PC-3 (cell line): ENCODE measurements at regions not wholly inside any gene's neighbourhood (a gene's known extent, or its start where the extent isn't known, plus 50 kb on each side); places are given as distances from the start of the nearest gene placed in this dataset.

ENCODE experiments used
- ATAC-seq: fragments of 200-7000 bp; cut with Tn5 transposase; 2 replicates; pipeline ENCODE4 v1.9.1; 2020; ENCODE audit warnings: mild to moderate bottlenecking, moderate library complexity
- BruUV-seq: library from RNA; stranded (reverse); fragments of 400-500 nt; replicated peaks from 2 replicates; lab custom pipeline; 2021; lab: Mats Ljungman, UMichigan
- CTCF ChIA-PET: fragments of 300-600 bp; sonication (Branson Sonifier 250); formaldehyde crosslinking; loops from one replicate; lab custom pipeline; 2022; ENCODE audit warnings: antibody characterized with exemption; lab: Charles Lee
- POLR2A ChIA-PET: fragments of 300-600 bp; sonication (Branson Sonifier 250); formaldehyde crosslinking; loops from one replicate; lab custom pipeline; 2022; ENCODE audit warnings: antibody characterized with exemption; ENCODE audit not compliant: unreplicated experiment; lab: Charles Lee
- DNase-seq: peaks from one replicate; pipeline ENCODE4 v3.0.0-alpha.2; 2015
- H2AFZ ChIP-seq: fragments of 300-600 bp; sonication (generic); 2 replicates; pipeline ENCODE4 v1.6.0; 2016; ENCODE audit warnings: antibody characterized with exemption, low read length
- H3F3A ChIP-seq: fragments of 300-600 bp; sonication (generic); one replicate; pipeline ENCODE4 v1.6.0; 2017; ENCODE audit warnings: antibody characterized with exemption, low read length, control low read depth, mild to moderate bottlenecking; ENCODE audit not compliant: unreplicated experiment
- H3K27ac ChIP-seq: fragments of 300-600 bp; sonication (generic); 2 replicates; pipeline ENCODE4 v1.5.1; 2016; ENCODE audit warnings: mild to moderate bottlenecking, low read length
- H3K27me3 ChIP-seq: fragments of 300-600 bp; sonication (generic); 2 replicates; pipeline ENCODE4 v1.6.1; 2016; ENCODE audit warnings: low read length, mixed read lengths
- H3K36me3 ChIP-seq: fragments of 300-600 bp; sonication (generic); 2 replicates; pipeline ENCODE4 v1.6.1; 2016; ENCODE audit warnings: low read depth, mixed run types, low read length, mixed read lengths
- H3K4me1 ChIP-seq: fragments of 300-600 bp; sonication (generic); 2 replicates; pipeline ENCODE4 v1.5.1; 2016; ENCODE audit warnings: low read length; ENCODE audit not compliant: insufficient read depth
- H3K4me2 ChIP-seq: fragments of 300-600 bp; sonication (generic); 2 replicates; pipeline ENCODE4 v1.6.0; 2016; ENCODE audit warnings: low read length
- H3K4me3 ChIP-seq: fragments of 300-600 bp; sonication (generic); 2 replicates; pipeline ENCODE4 v1.5.1; 2016; ENCODE audit warnings: mild to moderate bottlenecking, low read length, mixed read lengths
- H3K79me2 ChIP-seq: fragments of 300-600 bp; sonication (generic); 2 replicates; pipeline ENCODE4 v1.6.1; 2017; ENCODE audit warnings: low read length, mixed read lengths
- H3K9ac ChIP-seq: fragments of 300-600 bp; sonication (generic); 2 replicates; pipeline ENCODE4 v1.6.0; 2016; ENCODE audit warnings: mild to moderate bottlenecking, low read length
- H3K9me2 ChIP-seq: fragments of 300-600 bp; sonication (generic); replicated peaks from 2 replicates; pipeline ENCODE4 v1.6.1; 2016; ENCODE audit warnings: mixed run types, low read length, mixed read lengths
- H3K9me3 ChIP-seq: fragments of 300-600 bp; sonication (generic); 2 replicates; pipeline ENCODE4 v1.6.1; 2016; ENCODE audit warnings: low read length, mixed read lengths
- H4K20me1 ChIP-seq: fragments of 300-600 bp; sonication (generic); 2 replicates; pipeline ENCODE4 v1.6.1; 2016; ENCODE audit warnings: low read length, mixed read lengths
- CTCF ChIP-seq: fragments of 300-600 bp; sonication (generic); conservative IDR thresholded peaks from 2 replicates; pipeline ENCODE4 v1.5.1; 2017; ENCODE audit warnings: antibody characterized with exemption, low read depth, mild to moderate bottlenecking, low read length
- EZH2 ChIP-seq: fragments of 300-600 bp; sonication (generic); IDR thresholded peaks from one replicate; pipeline ENCODE4 v1.6.1; 2017; ENCODE audit warnings: antibody characterized with exemption, mild to moderate bottlenecking, low read length; ENCODE audit not compliant: unreplicated experiment
- EZH2phosphoT487 ChIP-seq: fragments of 300-600 bp; sonication (generic); IDR thresholded peaks from 2 replicates; pipeline ENCODE4 v1.6.1; 2018; ENCODE audit warnings: mild to moderate bottlenecking, antibody characterized with exemption, low read length, borderline replicate concordance
- intact Hi-C: fragments of 100-400 bp; cut with micrococcal nuclease; formaldehyde crosslinking; loops from 2 replicates; pipeline ENCODE4 v1.9.0; 2023

GRCh38 chr4:36614011-36614410 is 332.6 kb downstream of the DTHD1 start:
- Histone ChIP-seq H4K20me1 (no peaks in the 10 kb centered on the region), H3K36me3 (no peaks in the 10 kb centered on the region), H3K9me2 (no peaks in the 10 kb centered on the region), H3K9me3 (no peaks in the 10 kb centered on the region), H3K4me3 (no peak overlapping the region), H3K9ac (no peak overlapping the region), H3K79me2 (no peaks in the 10 kb centered on the region), H3K4me2 (no peak overlapping the region), H3F3A (no peaks in the 10 kb centered on the region), H3K27ac (no peak overlapping the region), H2AFZ (no peak overlapping the region), H3K4me1 (no peaks in the 10 kb centered on the region), H3K27me3 (no peaks in the 10 kb centered on the region)
- ATAC-seq (no peak), DNase-seq (no peak)
- ChIA-PET POLR2A (no interaction called here), CTCF (no interaction called here)
- BruUV-seq = no TSS peak
- intact Hi-C loops = no loop called here
- TF ChIP-seq CTCF = no peak
- TF ChIP-seq EZH2phosphoT487 = no peak
- no peak for TF ChIP-seq EZH2

GRCh38 chr4:36618102-36618501 is 336.7 kb downstream of the DTHD1 start:
- no peak overlapping the region for H3K27ac ChIP-seq
- ChIA-PET CTCF (no interaction called here), POLR2A (no interaction called here)

More at GRCh38 chr4:36618102-36618501, 336.7 kb downstream of the DTHD1 start:
- Histone ChIP-seq H3K9ac (no peak overlapping the region), H3K4me3 (no peak overlapping the region), H4K20me1 (no peaks in the 10 kb centered on the region), H3K4me2 (no peak overlapping the region), H3K9me2 (no peaks in the 10 kb centered on the region), H3K36me3 (no peaks in the 10 kb centered on the region), H3K4me1 (no peaks in the 10 kb centered on the region), H3K27me3 (no peaks in the 10 kb centered on the region), H3F3A (no peaks in the 10 kb centered on the region), H3K9me3 (no peaks in the 10 kb centered on the region), H2AFZ (no peak overlapping the region), H3K79me2 (no peaks in the 10 kb centered on the region)
- no peak for TF ChIP-seq EZH2
- TF ChIP-seq CTCF = no peak
- TF ChIP-seq EZH2phosphoT487 = no peak
- no peak for ATAC-seq
- intact Hi-C loops = no loop called here
- BruUV-seq = no TSS peak
- DNase-seq = no peak
